ENCODE measurements at regions not wholly inside any gene's neighbourhood (a gene's known extent, or its start where the extent isn't known, plus 50 kb on each side); places are given as distances from the start of the nearest gene placed in this dataset.

GRCh38 chr3:17994167-17994566, 251.7 kb upstream of the TBC1D5 start:
- TF ChIP-seq CTCF (IDR thresholded peaks at IDR 0.05) (no peak), POLR2A (IDR thresholded peaks at IDR 0.05) (no peak)
